HG03469 (cell line): ENCODE measurements at regions not wholly inside any gene's neighbourhood (a gene's known extent, or its start where the extent isn't known, plus 50 kb on each side); places are given as distances from the start of the nearest gene placed in this dataset.
"Not testable (repeated sequence)": the region's sequence is repeated elsewhere in the genome, so short reads cannot be mapped to it uniquely, and the experiment has no call there.

Source experiments
- ATAC-seq: cut with Tn5 transposase; IDR thresholded peaks from one replicate; pipeline ENCODE4 v1.9.1; 2021; ENCODE audit warnings: mild to moderate bottlenecking, moderate library complexity, moderate number of reproducible peaks; ENCODE audit not compliant: unreplicated experiment

DNA sequence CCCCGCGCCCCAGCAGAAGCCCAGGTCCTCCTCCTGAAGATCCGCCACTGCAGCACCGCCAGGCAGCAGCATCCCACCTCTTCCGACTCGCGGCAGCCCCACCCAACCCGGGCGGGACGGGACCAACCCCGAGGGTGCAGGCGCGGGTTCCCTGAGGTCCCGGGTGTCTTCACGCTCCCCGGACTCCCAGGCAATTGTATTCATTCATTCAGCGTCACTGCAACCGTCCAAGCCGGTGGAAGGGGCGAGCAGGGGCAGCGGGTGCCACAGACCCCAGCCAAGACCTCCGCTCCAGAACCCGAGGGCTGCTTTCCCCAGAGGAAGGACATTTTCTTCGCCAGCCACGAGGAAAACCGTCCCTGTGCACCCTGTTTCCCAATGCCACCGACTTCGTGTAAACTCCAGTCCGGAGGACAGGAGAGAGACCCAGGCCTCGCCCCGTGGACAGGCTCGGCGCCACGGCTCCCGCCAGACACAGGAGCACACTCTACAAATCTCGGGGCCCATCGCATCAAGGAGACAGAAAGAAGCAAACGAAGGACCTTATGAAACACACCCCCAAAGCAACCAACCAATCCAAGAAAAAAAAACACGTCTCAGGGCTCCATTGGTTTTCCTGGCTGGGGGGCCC is 1471.5 kb downstream of the FOXD4L5 start:
- ATAC-seq, result not testable (repeated sequence)

- ATAC-seq, result peak; percentile 66
Measured at GRCh38 chr9:63812822-63813221, 1472.2 kb downstream of the FOXD4L5 start.

- ATAC-seq, result not testable (repeated sequence)
Measured at GRCh38 chr9:63804205-63804604, 1480.8 kb downstream of the FOXD4L5 start.

DNA sequence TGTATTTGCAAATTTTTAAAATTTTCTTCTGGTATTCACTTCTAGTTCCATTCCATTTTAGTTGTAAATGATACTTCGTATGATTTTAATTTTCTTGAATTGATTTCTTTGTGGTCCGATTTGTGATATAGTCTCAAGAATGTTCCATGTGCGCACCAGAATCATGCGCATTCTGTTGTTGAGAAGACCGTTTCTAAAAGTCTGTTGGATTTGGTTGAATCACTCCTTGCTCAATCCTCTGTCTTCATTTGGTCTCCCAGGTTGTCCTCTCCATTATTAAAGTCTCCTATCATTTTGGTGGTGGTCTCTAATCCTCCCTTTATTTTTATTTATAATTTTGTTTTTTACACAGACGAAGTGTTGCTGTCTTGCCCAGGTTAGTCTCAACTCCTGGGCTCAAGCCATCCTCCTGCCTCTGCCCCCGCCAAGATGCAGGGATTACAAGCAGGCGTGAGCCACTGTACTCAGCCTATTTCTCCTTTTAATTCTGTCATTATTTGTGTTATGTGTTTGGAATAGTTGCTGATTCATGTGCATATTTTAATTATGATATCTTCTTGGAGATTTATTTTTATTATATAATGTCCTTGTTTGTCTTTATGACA is 1490.8 kb downstream of the FOXD4L5 start:
- not testable (repeated sequence) for ATAC-seq

- not testable (repeated sequence) for ATAC-seq
Measured at GRCh38 chr9:63787454-63787853, 1497.6 kb downstream of the FOXD4L5 start.

GRCh38 chr9:63785059-63785458 is 1500.0 kb downstream of the FOXD4L5 start:
- ATAC-seq, result not testable (repeated sequence)

DNA sequence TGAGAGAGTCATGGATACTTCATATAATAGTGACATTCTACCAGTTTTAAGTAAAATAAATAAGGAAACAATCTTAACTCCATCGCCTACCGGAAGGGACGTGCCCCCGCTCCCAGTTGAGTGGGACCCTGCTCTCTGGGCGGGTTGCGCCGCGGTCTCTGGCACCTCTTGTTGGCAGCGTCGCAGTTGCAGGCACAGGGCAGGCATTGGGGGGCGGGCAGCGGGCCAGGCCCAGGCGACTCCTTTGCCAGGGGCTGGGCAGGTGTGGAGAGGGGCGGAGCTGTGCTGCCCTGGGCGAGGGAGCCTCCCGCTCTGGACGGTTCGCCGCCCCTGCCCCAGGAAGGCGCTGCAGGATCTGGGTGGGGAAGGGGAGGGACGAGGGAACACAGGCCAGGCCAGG is 1500.6 kb downstream of the FOXD4L5 start:
- not testable (repeated sequence) for ATAC-seq

- ATAC-seq, result not testable (repeated sequence)
Measured at GRCh38 chr9:63781817-63782439, 1503.1 kb downstream of the FOXD4L5 start.

- ATAC-seq, result peak; percentile 99
Measured at GRCh38 chr9:63781390-63781789, 1503.6 kb downstream of the FOXD4L5 start.

GRCh38 chr9:63776220-63776619 is 1508.8 kb downstream of the FOXD4L5 start:
- not testable (repeated sequence) for ATAC-seq

GRCh38 chr9:63775092-63775426 is 1510.0 kb downstream of the FOXD4L5 start:
- ATAC-seq, result not testable (repeated sequence)

DNA sequence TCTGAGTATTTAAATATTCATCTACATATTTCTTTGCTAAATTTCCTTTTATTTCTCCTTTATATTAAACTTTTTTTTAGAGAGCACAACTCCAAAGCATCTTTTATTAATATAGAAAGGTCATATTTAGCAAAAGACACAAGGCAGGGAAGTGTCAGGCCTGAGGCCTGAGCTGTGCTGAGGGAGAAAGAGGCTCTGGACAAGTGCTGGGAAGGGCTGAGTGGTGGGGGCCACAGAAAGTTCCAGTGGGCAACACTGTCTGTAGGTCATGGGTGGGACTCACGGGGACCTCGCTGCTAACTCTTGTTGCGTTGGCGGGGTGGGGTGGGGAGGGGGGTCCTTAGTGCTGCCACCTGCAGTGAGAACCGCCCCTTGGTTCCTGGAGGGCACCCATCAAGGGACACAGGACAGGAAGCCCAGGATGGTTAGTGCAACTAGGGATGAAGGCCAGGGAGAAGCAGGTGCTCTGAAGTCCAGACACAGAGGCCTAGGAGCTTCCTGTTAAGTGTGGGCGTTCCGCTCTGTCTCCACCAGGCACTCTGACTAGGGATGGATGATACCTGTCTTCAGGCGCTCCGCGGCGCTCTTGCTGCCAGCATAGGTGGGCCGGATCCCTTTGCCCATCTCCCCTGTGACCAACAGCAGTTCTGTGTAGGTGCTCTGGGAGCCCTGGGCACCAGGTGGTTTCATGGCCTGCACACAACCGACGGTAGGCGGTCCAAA is 1510.5 kb downstream of the FOXD4L5 start:
- not testable (repeated sequence) for ATAC-seq

GRCh38 chr9:63762230-63762629 is 1522.8 kb downstream of the FOXD4L5 start:
- not testable (repeated sequence) for ATAC-seq

GRCh38 chr9:63729021-63729420 is 1556.0 kb downstream of the FOXD4L5 start:
- not testable (repeated sequence) for ATAC-seq

DNA sequence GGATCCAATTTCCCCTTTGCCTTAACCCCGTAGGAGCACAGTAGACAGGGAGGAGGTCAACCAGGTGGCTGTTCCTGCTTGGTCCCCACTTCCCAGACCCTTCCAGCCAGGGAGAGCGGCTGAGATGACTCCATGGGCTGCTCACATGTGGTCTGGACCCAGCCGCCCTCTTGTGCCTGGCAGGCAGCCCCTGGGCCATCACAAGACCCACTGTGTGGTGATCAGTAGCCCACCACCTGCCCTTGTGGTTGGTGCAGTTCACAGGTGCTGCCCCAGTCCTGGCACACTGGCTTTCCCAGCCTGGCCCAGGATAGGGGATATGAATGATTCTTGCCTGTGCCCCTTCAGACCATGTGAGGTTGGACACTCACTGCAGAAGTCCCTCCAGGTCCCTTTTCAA is 1556.7 kb downstream of the FOXD4L5 start:
- no peak for ATAC-seq

GRCh38 chr9:63708285-63708684 is 1576.7 kb downstream of the FOXD4L5 start:
- not testable (repeated sequence) for ATAC-seq

GRCh38 chr9:63704456-63704855 is 1580.6 kb downstream of the FOXD4L5 start:
- ATAC-seq, result not testable (repeated sequence)

DNA sequence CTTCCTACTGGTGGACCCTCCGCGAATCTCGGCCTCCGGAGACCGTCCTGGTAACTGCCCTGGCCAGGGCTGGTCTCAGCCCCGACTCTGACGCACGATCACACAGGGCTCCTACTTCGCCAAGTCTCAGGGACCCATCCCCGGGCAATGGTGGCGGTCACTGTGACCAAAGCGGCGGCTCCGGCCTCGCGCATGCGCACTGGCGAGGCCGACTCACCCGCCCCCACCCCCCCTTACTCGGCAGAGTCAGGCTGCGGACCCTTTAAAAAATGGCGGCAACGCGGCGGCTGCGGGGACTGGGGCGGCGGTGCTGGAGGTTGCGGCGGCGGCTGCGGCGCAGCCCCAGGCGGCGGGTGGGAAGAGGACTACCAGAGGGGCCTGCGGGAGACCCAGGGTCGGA is 1581.3 kb downstream of the FOXD4L5 start:
- ATAC-seq, result not testable (repeated sequence)

- not testable (repeated sequence) for ATAC-seq
Measured at GRCh38 chr9:63703138-63703665, 1581.8 kb downstream of the FOXD4L5 start.
